Middle frontal gyrus (tissue), 1 donor: ENCODE measurements at regions not wholly inside any gene's neighbourhood (a gene's known extent, or its start where the extent isn't known, plus 50 kb on each side); places are given as distances from the start of the nearest gene placed in this dataset.

Experiments used
- DNase-seq: peaks from one replicate; pipeline ENCODE4 v3.0.0-alpha.2; 2015; ENCODE audit warnings: low spot score; ENCODE audit errors: extremely low spot score

DNA sequence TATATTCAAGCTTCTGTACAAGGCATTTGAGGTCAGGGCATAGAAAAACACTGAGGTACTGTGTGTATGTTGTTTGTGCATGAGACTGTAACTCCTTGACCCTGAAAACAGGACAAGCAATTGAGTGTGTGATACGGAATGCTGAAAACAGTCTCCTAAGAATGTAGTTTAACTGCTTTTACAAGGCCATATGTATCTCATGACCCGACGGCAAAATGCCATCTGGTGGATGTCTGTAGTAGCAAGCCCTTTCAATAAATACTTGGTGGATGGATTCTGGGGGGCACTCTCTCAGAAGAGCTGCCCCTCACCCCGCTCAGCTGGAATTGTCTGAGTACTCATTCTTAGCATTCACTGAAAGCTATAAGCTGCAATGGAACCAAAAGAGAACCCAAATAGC is 69.3 kb upstream of the EYS start:
- DNase-seq: no peak

- no peak for DNase-seq
These were observed 64.9 kb upstream of the EYS start for GRCh38 chr6:65771946-65772345.

DNA sequence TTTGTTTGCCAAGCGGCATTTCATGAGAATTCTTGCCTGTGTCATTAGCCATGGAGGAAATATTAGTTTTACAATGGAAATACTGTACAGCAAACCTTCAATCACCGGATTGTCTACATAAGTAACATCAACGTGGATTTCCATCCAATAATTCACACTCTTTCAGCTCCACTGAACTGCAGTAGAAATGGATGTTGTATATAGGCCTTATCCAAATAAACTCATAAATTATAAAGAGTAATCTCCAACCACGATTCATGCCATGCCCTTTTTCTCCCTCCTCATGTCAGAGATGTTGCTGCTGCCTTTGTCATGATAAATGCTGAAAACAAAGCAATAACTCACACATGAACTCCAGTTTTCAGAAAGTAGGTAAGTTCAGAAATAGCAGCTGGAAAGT is 54.9 kb upstream of the EYS start:
- no peak for DNase-seq

- DNase-seq: no peak
These were observed 53.3 kb upstream of the EYS start for GRCh38 chr6:65760285-65760684.
